GM18526 (cell line): ENCODE measurements at regions not wholly inside any gene's neighbourhood (a gene's known extent, or its start where the extent isn't known, plus 50 kb on each side); places are given as distances from the start of the nearest gene placed in this dataset.

Experiments used
- POLR2A ChIP-seq: IDR thresholded peaks from 3 replicates; pipeline ENCODE4 v1.6.1; 2011; ENCODE audit not compliant: insufficient read length; ENCODE audit errors: extremely low read depth

GRCh38 chr11:128388206-128388815 is 199.0 kb downstream of the ETS1 start:
- no peak for TF ChIP-seq POLR2A

- TF ChIP-seq POLR2A, result no peak
Observed at GRCh38 chr11:128379587-128380580, 207.5 kb downstream of the ETS1 start.

GRCh38 chr11:128375961-128376360 is 211.4 kb downstream of the ETS1 start:
- TF ChIP-seq POLR2A, result no peak

GRCh38 chr11:128374026-128374425 is 213.3 kb downstream of the ETS1 start:
- TF ChIP-seq POLR2A, result no peak

- TF ChIP-seq POLR2A, result no peak
Observed at GRCh38 chr11:128372977-128373376, 214.4 kb downstream of the ETS1 start.

- TF ChIP-seq POLR2A, result no peak
Observed at GRCh38 chr11:128367573-128367972, 219.8 kb downstream of the ETS1 start.

GRCh38 chr11:128365044-128365443 is 222.3 kb downstream of the ETS1 start:
- no peak for TF ChIP-seq POLR2A

- no peak for TF ChIP-seq POLR2A
Observed at GRCh38 chr11:128361451-128362020, 225.8 kb downstream of the ETS1 start.

GRCh38 chr11:128359515-128359914 is 227.8 kb downstream of the ETS1 start:
- TF ChIP-seq POLR2A, result no peak

- no peak for TF ChIP-seq POLR2A
Observed at GRCh38 chr11:128357073-128357472, 230.3 kb downstream of the ETS1 start.

GRCh38 chr11:128355558-128355957 is 231.8 kb downstream of the ETS1 start:
- no peak for TF ChIP-seq POLR2A

GRCh38 chr11:128354476-128354875 is 232.9 kb downstream of the ETS1 start:
- no peak for TF ChIP-seq POLR2A

- TF ChIP-seq POLR2A, result no peak
Observed at GRCh38 chr11:128351168-128351567, 236.2 kb downstream of the ETS1 start.

- no peak for TF ChIP-seq POLR2A
Observed at GRCh38 chr11:128349650-128350299, 237.6 kb downstream of the ETS1 start.

- TF ChIP-seq POLR2A, result no peak
Observed at GRCh38 chr11:128346804-128347203, 240.6 kb downstream of the ETS1 start.
